ENCODE measurements at regions not wholly inside any gene's neighbourhood (a gene's known extent, or its start where the extent isn't known, plus 50 kb on each side); places are given as distances from the start of the nearest gene placed in this dataset.
"Not testable (repeated sequence)": the region's sequence is repeated elsewhere in the genome, so short reads cannot be mapped to it uniquely, and the experiment has no call there.

- DNase-seq = no peak
Measured at GRCh38 chr12:46711756-46712155, 114.0 kb downstream of the SLC38A4 start.

DNA sequence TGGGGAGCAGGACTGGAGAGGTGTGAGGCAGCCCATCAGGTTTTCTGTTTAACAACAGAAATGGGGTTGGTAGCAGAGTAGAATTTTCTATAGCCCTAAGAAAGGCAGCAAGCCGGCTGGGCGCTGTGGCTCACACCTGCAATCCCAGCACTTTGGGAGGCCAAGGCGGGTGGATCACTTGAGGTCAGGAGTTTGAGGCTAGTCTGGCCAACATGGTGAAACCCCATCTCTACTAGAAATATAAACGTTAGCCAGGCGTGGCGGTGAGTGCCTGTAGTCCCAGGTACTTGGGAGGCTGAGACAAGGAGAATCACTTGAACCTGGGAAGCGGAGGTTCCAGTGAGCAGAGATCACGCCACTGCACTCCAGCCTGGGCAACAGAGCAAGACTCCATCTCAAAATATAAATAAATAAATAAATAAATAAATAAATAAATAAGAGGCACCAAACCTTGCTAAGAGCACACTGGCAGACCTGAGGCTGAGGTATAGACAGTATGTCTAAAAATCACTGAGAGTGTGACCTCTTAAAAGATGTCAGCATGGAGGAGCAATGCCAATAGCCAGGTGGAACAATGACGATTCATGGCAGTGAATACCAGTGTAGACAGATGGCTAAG lies 115.6 kb downstream of the SLC38A4 start:
- no peak for DNase-seq

DNA sequence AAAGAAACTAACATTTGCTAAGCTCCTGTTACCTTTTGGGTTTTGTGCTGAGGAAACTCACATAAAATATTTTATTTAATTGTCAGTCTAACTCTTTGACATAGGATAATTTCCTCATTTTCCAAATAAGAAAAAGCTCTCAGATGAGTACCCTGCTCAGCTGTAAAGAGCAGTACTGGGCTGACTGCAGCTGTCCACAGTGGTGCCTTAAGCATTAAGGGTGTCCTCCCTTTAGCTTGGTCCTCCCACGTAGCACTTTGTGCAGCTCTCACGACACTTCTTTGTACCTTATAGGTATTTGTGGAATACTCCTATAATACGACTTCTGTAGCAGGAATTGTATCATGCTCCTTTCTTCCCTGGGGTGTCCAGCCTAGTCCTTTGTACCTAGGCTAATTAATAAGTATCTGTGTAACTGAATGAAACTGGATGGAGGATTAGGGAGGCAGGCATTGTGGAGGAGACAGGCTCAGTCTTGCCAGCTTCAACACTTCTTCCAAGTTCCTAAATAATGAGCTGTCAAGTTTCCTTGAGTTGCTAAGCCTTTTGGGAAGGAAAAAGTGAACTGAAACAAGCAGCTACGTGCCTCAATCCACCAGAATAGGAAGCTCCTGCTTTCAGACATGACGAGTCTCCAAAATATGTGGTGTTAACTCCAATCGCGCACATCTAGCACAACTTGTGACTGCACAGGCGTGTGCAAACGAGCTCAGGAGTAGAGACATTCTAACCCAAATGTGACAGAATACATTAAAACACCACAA lies 123.0 kb downstream of the SLC38A4 start:
- no peak for DNase-seq

GRCh38 chr12:46701356-46701755 lies 124.4 kb downstream of the SLC38A4 start:
- no peak for DNase-seq

DNA sequence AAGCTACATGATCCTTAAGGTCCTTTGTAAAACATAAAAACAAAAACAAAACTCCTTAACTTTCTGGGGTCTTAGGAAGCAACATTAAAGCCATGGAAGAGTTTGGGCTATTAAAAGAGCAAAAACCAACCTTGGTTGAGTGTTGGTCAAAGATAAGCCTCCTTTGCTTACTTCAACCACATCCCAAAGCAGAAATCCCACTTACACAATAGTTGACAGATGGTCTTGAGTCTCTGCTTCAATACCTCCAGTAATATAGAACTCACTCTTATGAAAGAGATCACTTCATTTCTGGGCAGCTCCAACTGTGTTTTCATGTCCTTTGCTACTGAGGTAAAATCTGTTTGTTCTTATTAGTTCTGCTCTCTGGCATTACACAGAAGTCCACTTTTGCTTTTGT lies 125.8 kb downstream of the SLC38A4 start:
- DNase-seq = no peak

- no peak for DNase-seq
Measured at GRCh38 chr12:46698003-46698402, 127.8 kb downstream of the SLC38A4 start.

GRCh38 chr12:46693518-46693917 lies 132.3 kb downstream of the SLC38A4 start:
- DNase-seq = no peak

DNA sequence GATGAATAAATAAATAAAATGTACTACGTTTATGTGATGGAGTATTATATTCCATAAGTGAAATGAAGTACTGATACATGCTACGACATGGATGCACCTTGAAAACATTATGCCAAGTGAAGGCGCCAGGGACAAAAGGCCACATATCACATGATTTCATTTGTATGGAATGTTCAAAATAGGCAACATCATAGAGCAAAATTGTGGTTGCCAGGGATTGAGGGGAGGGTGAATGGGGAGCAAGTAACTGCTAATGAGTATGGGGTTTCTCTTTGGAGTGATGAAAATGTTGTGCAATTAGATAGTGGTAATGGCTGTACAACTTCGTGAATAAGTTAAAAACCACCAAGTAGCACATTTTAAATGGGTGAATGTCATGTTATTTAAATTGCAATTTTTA lies 132.8 kb downstream of the SLC38A4 start:
- DNase-seq = no peak

DNA sequence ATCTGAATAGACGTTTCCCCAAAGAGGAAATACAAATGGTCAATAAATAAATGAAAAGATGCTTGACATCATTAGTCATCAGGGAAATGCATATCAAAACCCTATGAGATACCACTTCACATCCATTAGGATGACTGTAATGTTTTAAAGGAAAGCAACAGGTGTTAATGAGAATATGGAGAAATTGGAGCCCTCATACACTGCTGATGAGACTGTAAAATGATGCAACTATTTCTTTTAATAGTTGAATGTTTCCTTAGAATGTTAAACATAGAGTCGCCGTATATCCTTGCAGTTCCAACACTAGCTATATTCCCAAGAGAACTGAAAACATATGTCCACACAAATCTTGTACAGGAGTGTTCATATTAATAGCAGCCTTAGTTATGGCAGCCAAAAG lies 133.2 kb downstream of the SLC38A4 start:
- no peak for DNase-seq

- DNase-seq = no peak
Measured at GRCh38 chr12:46686267-46686942, 139.4 kb downstream of the SLC38A4 start.

GRCh38 chr12:46684243-46684642 lies 141.6 kb downstream of the SLC38A4 start:
- not testable (repeated sequence) for DNase-seq

GRCh38 chr12:46682148-46682547 lies 143.6 kb downstream of the SLC38A4 start:
- DNase-seq = no peak

GRCh38 chr12:46680506-46680905 lies 145.3 kb downstream of the SLC38A4 start:
- no peak for DNase-seq

DNA sequence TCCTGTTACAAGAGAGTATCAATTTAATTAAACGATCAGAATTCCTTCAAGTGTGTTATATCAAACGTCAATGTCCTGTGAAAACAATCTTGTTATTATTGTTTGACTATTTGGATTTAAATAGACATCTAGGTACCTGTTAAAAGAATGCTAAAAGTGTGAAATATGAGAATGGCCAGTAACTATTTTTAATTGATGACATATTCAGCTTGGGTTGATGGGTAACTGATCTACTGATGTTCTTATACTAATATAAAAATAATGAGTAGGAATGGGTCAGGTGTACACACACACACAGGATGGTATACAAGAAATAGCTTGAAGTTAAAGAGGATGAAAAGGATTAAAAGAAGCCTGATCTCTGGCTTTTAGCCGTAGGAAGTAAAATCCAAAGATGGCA lies 146.0 kb downstream of the SLC38A4 start:
- no peak for DNase-seq

DNA sequence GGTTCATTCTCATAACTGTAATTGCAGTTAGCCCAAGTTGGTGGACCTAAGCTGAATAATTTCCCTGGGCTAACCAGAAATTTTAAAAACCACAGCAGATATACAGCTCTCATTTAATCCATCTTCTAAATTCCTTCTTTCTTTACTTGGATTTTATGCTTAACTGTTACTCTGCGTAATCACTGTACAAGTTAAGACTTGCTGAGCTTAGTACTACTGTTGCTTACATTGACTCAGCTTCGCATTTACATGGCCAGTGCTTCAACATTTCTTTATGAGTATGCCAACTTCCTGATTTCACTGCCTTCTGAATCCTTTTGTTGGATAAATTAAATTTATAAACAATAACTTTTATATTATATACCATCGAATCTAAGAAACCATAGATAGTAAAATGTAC lies 147.4 kb downstream of the SLC38A4 start:
- DNase-seq = no peak

- DNase-seq = no peak
Measured at GRCh38 chr12:46677749-46678148, 148.0 kb downstream of the SLC38A4 start.

DNA sequence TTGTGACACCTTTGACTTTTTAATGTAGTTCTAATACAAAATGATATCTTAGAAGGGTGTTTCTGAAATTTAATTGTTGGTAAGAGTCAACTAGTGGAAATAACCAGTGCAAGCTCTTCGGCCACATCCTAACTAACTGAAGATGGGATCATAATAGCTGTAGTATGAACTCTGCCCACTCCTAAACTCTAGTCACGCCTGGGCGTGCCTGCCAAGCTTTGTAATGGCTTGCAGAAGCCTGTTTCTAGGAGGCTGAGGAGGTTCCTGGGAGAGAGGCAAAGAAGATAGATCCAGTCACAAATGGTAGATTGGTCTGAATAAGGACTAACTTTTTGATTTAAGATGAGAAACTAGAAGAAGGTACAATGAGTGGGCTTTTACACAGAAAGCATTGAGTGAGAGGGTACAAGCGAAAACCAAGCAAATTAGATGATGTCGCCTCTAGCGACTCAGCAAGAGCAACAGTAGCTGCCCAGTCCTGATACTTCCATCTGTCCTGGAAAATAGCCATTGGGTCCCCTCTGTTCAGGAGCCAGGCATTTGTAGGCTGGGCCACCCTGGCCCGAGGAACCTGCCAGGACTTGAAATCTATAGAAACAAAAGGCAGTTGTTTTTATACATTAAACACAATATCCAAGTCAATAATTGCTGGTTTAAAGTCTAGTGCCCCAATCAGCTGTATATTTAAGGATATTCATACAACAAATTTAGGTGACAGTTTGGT lies 148.8 kb downstream of the SLC38A4 start:
- DNase-seq = no peak

- no peak for DNase-seq
Measured at GRCh38 chr12:46676396-46676795, 149.4 kb downstream of the SLC38A4 start.

GRCh38 chr12:46675736-46676135 lies 150.1 kb downstream of the SLC38A4 start:
- DNase-seq = no peak

DNA sequence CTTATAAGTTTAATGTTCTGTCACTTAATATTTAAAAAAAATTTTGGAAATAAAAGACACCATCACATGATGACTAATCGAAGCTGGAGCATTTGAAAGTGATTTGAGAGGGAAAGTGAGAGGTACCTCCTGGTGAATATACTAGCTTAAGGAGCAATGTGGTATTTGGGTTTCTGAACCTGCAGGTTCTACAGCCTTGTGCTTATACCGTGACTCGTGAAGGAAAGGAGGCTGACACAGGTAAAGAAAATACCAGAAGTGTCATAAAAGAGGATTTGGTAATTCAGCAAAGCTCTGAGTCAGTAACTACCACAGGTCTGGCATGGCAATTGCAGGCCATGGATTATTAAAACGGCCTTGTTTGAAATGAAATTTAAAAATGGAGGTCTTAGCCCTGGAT lies 151.0 kb downstream of the SLC38A4 start:
- no peak for DNase-seq

- DNase-seq = no peak
Measured at GRCh38 chr12:46674129-46674528, 151.7 kb downstream of the SLC38A4 start.

DNA sequence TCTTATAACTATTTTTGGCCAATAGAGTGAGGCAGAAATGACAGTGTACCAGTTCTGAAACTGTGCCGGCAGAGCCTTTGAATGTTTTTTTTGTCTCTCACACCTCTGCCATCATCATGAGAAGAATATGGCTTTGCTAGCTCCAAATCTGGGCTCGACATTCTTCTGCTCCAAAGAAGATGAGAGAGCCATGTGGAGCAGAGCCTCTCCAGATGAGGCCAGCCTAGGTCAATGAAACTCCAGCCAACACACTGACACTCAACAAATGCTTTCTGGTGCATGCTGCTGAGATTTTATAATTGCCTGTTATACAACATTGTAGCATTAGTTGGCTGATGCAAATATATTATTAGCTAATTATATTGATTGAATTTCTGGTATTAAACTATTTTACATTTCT lies 154.7 kb downstream of the SLC38A4 start:
- no peak for DNase-seq

DNA sequence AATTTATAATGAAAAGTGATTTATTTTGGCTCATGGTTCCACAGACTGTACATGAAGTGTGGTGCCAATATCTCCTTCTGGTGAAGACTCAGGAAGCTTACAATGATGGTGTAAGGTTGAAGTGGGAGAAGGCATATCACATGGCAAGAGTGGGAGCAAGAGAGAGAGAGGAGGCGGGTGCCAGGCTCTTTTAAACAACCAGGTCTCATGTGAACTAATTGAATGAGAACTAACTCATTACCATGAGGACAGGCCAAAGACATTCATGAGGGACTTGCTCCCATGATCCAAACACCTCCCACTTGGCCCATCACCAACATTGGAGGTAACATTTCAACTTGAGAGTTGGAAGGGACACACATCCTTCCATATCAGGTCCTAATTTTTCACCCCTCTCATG lies 155.2 kb downstream of the SLC38A4 start:
- no peak for DNase-seq

- no peak for DNase-seq
Measured at GRCh38 chr12:46669720-46670119, 156.1 kb downstream of the SLC38A4 start.

Measured in activated naive CD4-positive, alpha-beta T cell treated with Interleukin-2 at 50 U/mL for 16 hours (primary cell).